B cell (primary cell): ENCODE measurements at regions not wholly inside any gene's neighbourhood (a gene's known extent, or its start where the extent isn't known, plus 50 kb on each side); places are given as distances from the start of the nearest gene placed in this dataset.

ENCODE experiments used
- CTCF ChIP-seq: fragments of 200-600 bp; IDR thresholded peaks from one replicate; pipeline ENCODE4 v1.8.0; 2022; ENCODE audit warnings: antibody characterized with exemption, mild to moderate bottlenecking
- EZH2 ChIP-seq: IDR thresholded peaks from 2 replicates; pipeline ENCODE4 v1.6.1; 2012; ENCODE audit warnings: borderline replicate concordance, low read depth, mild to moderate bottlenecking, moderate library complexity, low read length; ENCODE audit not compliant: insufficient read depth, poor library complexity, severe bottlenecking

GRCh38 chr1:244211559-244211944 is 160.5 kb downstream of the ZBTB18 start:
- TF ChIP-seq CTCF (no peak), EZH2 (no peak)
